IPS DF 6.9 (cell line): ENCODE measurements at regions not wholly inside any gene's neighbourhood (a gene's known extent, or its start where the extent isn't known, plus 50 kb on each side); places are given as distances from the start of the nearest gene placed in this dataset.

Experiments used
- DNase-seq: peaks from one replicate; pipeline ENCODE4 v3.0.0-alpha.2; 2013; ENCODE audit warnings: low read depth, low spot score
- H3K27ac ChIP-seq: one replicate; pipeline ENCODE4 v1.5.1; 2013; ENCODE audit warnings: low read length, control low read depth
- H3K27me3 ChIP-seq: 2 replicates; pipeline ENCODE4 v1.6.1; 2013; ENCODE audit warnings: mild to moderate bottlenecking, low read length; ENCODE audit not compliant: control insufficient read depth, insufficient read depth
- H3K36me3 ChIP-seq: 2 replicates; pipeline ENCODE4 v1.6.1; 2013; ENCODE audit warnings: low read length; ENCODE audit not compliant: control insufficient read depth, insufficient read depth
- H3K4me1 ChIP-seq: 2 replicates; pipeline ENCODE4 v1.6.1; 2013; ENCODE audit warnings: low read length; ENCODE audit not compliant: control insufficient read depth, insufficient read depth
- H3K4me3 ChIP-seq: 2 replicates; pipeline ENCODE4 v1.5.1; 2013; ENCODE audit warnings: mild to moderate bottlenecking, low read length
- H3K9me3 ChIP-seq: 2 replicates; pipeline ENCODE4 v1.6.1; 2013; ENCODE audit warnings: low read length, inconsistent platforms; ENCODE audit not compliant: control insufficient read depth, insufficient read depth
- WGBS: extraction: QIAGEN DNeasy Blood & Tissue Kit; methylation state at CpG from one replicate; pipeline ENCODE4 v1.1.7; 2013; ENCODE audit warnings: mixed read lengths, missing lambda C conversion rate; ENCODE audit not compliant: insufficient read length, insufficient coverage; 5-methylcytosine and 5-hydroxymethylcytosine counted together

DNA sequence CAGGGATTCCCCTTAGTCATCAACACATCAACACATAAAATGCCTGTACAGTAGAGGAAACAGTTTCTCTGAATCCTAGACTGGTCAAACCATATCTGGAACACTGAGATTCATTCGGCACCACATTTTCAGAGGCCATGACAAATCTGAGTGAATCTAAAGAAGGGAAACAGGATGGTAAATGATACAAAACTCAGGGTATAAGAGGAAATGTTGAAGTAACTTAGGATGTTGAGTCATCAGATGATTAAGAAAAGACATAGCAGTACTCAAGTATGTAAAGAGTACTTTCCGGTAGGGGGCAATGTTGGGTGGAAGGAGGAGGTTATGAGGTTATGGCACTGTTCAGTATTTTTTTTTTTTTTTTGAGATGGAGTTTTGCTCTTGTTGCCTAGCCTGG is 358.5 kb upstream of the PMFBP1 start:
- WGBS: no CpG with 5 or more reads among the region's 2 CpGs
- DNase-seq: no peak
- H3K36me3 ChIP-seq: no peaks in the 10 kb centered on the region
- no peaks in the 10 kb centered on the region for H3K4me1 ChIP-seq
- no peak overlapping the region for H3K27ac ChIP-seq
- H3K27me3 ChIP-seq: no peaks in the 10 kb centered on the region
- no peak overlapping the region for H3K4me3 ChIP-seq
- H3K9me3 ChIP-seq: no peaks in the 10 kb centered on the region

GRCh38 chr16:72523087-72523486 is 351.1 kb upstream of the PMFBP1 start:
- no peaks in the 10 kb centered on the region for H3K9me3 ChIP-seq
- no peak overlapping the region for H3K4me3 ChIP-seq
- no CpG with 5 or more reads among the region's 3 CpGs for WGBS
- no peaks in the 10 kb centered on the region for H3K27me3 ChIP-seq
- no peak for DNase-seq
- H3K27ac ChIP-seq: no peak overlapping the region
- H3K36me3 ChIP-seq: no peaks in the 10 kb centered on the region
- no peaks in the 10 kb centered on the region for H3K4me1 ChIP-seq

DNA sequence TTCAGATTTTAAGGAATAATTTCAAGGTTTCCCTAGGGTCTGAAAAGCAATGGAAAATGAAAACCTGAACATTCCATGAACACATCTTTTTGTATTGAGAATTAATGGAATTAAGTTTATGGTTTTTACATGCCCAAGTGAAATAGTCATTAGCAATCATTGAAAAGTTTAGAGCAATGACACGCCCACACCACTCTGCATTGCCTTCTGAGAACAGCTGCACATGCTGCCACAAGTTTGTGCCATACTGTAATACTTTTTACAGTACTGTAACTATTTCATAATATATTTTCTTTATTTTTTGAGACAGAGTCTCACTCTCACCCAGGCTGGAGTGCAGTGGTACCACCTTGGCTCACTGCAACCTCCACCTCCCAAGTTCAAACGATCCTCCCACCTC is 345.2 kb upstream of the PMFBP1 start:
- Histone ChIP-seq H3K9me3 (no peaks in the 10 kb centered on the region), H3K4me1 (no peaks in the 10 kb centered on the region), H3K27ac (no peak overlapping the region), H3K27me3 (no peaks in the 10 kb centered on the region), H3K36me3 (no peaks in the 10 kb centered on the region), H3K4me3 (no peak overlapping the region)
- no peak for DNase-seq
- no CpG with 5 or more reads among the region's 2 CpGs for WGBS

DNA sequence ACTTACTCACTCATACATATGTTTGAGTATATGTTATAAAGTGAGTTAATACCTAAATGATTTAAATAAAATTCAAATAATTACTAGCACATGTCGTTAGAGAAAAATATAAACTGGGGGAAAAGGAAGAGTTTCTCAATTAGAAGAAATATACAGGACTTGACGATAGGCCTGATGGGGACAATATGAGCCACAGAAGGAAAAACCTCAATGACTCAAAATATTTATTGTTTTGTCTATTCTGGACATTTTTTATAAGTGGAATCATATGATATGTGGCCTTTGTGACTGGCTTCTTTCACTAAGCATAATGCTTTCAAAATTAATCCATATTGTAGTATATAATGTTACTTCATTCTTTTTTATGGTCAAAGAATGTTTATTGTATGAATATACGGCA is 339.2 kb upstream of the PMFBP1 start:
- no peaks in the 10 kb centered on the region for H3K36me3 ChIP-seq
- H3K9me3 ChIP-seq: no peaks in the 10 kb centered on the region
- WGBS: no CpG with 5 or more reads among the region's 3 CpGs
- H3K4me3 ChIP-seq: no peak overlapping the region
- no peaks in the 10 kb centered on the region for H3K27me3 ChIP-seq
- H3K27ac ChIP-seq: no peak overlapping the region
- DNase-seq: no peak
- no peaks in the 10 kb centered on the region for H3K4me1 ChIP-seq

- H3K9me3 ChIP-seq: no peaks in the 10 kb centered on the region
- no peak for DNase-seq
- H3K4me1 ChIP-seq: no peaks in the 10 kb centered on the region
- WGBS: no CpG with 5 or more reads among the region's 1 CpG
- H3K36me3 ChIP-seq: no peaks in the 10 kb centered on the region
- no peak overlapping the region for H3K27ac ChIP-seq
- H3K4me3 ChIP-seq: no peak overlapping the region
- no peaks in the 10 kb centered on the region for H3K27me3 ChIP-seq
These were observed 336.2 kb upstream of the PMFBP1 start for GRCh38 chr16:72508191-72508590.

DNA sequence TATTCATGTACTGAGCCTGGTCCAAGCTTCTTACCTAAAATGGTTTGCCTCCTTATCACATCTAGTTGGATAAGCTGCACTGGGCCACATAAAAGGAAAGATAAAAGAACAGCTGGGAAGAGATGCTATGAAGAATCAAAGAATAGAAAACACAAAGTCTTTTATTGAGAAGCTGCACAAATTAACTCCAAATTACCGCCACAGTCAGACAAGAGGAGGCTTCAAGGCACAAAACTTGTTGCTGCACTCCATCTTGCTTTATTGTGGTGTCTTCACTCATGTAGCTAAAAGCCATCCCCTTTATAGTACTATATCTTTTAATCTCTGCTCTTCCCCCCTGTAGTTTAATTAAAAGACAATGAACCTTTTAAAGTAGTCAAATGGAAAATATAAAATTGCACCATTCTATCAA is 330.6 kb upstream of the PMFBP1 start:
- DNase-seq: no peak
- WGBS: no CpG with 5 or more reads among the region's 1 CpG
- no peaks in the 10 kb centered on the region for H3K27me3 ChIP-seq
- H3K27ac ChIP-seq: no peak overlapping the region
- H3K4me3 ChIP-seq: no peak overlapping the region
- H3K4me1 ChIP-seq: no peaks in the 10 kb centered on the region
- H3K36me3 ChIP-seq: no peaks in the 10 kb centered on the region
- H3K9me3 ChIP-seq: no peaks in the 10 kb centered on the region

DNA sequence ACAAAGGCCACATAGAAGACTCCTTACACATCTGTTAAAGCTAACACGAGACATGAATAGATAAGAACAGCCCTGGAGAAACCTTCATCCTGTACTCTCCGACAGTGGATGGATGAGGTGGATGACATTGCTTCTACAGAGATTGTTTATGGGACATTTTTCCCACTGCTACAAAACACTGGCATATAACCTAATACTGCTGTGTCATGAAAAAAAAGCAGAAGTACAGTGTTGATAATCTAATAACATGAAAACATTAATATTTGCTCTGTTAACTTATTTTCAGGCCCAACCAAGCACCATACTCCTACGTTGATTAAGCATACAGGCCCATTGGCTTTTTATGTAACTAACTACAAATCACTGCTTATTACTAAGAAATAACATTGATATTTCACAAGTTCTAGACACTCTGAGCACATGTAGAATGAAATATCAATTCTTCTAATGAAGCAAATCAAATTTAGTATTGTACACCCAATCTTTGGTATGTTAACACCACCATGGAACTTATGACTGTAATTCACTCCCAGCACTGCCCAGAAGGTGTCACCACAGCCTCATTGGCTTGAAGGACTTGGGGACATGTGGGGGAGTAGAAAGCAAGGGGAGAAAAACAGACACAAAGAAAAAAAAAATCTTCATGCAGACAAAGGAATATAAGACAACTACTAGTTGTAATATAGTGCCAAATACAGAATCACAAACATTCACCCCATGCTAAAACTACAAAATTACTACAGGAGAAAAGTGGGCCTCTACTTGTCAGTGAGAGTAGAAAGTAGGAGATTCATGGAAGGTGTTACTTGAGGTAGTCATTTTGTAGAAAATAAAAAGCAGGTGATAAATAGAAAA is 330.0 kb upstream of the PMFBP1 start:
- WGBS: no CpG with 5 or more reads among the region's 3 CpGs
- H3K9me3 ChIP-seq: no peaks in the 10 kb centered on the region
- H3K27ac ChIP-seq: no peak overlapping the region
- peak; percentile 39 for DNase-seq
- H3K4me3 ChIP-seq: no peak overlapping the region
- no peaks in the 10 kb centered on the region for H3K36me3 ChIP-seq
- H3K4me1 ChIP-seq: no peaks in the 10 kb centered on the region
- H3K27me3 ChIP-seq: no peaks in the 10 kb centered on the region

DNA sequence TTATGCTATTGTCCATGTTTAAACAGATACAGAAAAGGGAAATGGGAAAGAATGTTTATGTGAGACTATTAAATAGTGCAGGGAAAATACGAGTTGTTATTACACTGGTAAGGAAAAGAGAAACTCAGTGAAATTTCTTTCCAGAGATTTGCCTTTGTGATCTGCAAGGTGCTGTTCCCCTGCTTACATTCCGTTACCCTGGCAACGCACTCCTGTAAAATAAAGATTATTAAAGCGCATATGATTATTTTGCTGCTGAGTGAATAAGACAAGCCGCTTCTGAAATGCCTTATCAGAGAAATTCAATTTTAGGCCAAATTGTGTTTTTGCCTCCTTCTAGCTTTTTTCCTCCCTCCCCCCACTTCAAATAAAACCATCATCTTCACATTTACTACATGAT is 328.6 kb upstream of the PMFBP1 start:
- Histone ChIP-seq H3K27ac (no peak overlapping the region), H3K4me1 (no peaks in the 10 kb centered on the region), H3K27me3 (no peaks in the 10 kb centered on the region), H3K36me3 (no peaks in the 10 kb centered on the region), H3K9me3 (no peaks in the 10 kb centered on the region), H3K4me3 (no peak overlapping the region)
- 100% methylated on average over 1 of the region's 5 CpGs for WGBS
- DNase-seq: no peak

GRCh38 chr16:72493716-72494415 is 321.9 kb upstream of the PMFBP1 start:
- no peaks in the 10 kb centered on the region for H3K9me3 ChIP-seq
- H3K27ac ChIP-seq: no peak overlapping the region
- H3K36me3 ChIP-seq: no peaks in the 10 kb centered on the region
- H3K4me1 ChIP-seq: no peaks in the 10 kb centered on the region
- DNase-seq: no peak
- H3K4me3 ChIP-seq: no peak overlapping the region
- no peaks in the 10 kb centered on the region for H3K27me3 ChIP-seq
- no CpG with 5 or more reads among the region's 9 CpGs for WGBS

- no CpG with 5 or more reads among the region's 1 CpG for WGBS
- Histone ChIP-seq H3K36me3 (no peaks in the 10 kb centered on the region), H3K9me3 (no peaks in the 10 kb centered on the region), H3K27ac (no peak overlapping the region), H3K27me3 (no peaks in the 10 kb centered on the region), H3K4me3 (no peak overlapping the region), H3K4me1 (no peaks in the 10 kb centered on the region)
- DNase-seq: no peak
These were observed 315.3 kb upstream of the PMFBP1 start for GRCh38 chr16:72487283-72487682.
